PFSK-1 (cell line): ENCODE measurements at regions not wholly inside any gene's neighbourhood (a gene's known extent, or its start where the extent isn't known, plus 50 kb on each side); places are given as distances from the start of the nearest gene placed in this dataset.

Experiments used
- POLR2AphosphoS5 ChIP-seq: IDR thresholded peaks from 2 replicates; pipeline ENCODE4 v1.6.1; 2012; ENCODE audit warnings: low read depth, mild to moderate bottlenecking, control low read depth, low read length, moderate library complexity
- TF ChIP-seq, protein P1 (sequence below), 2 experiments: IDR thresholded peaks; 2 replicates each; pipeline versions ENCODE4 v1.6.1 to v1.8.0; 2011 to 2012; ENCODE audit warnings: low read depth in 2 of 2, low read length in 2 of 2, control low read depth in 1 of 2, inconsistent platforms in 1 of 2, mild to moderate bottlenecking in 1 of 2, moderate library complexity in 1 of 2; ENCODE audit not compliant: insufficient read depth in 1 of 2

DNA sequence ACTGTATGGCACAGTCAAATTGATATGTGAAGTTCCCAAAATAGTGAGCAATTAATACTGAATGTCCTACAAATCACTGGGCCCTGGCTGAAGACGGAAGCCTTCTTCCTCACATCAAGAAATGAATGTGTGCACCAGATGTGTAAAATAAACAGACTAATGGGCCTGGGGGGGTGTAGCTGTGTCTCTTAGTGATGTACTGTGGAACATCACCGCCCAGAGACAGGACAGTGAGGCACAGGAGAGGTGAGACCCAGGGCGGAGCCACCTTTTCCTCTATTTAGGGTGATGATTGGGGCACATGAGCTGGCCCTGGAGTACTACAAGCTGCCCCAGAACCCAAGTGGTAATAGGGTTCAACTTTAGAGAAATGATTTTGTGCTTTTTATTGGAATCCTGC, 368.5 kb upstream of the ARID1B start:
- no peak for TF ChIP-seq POLR2AphosphoS5
- TF ChIP-seq, protein P1, sequence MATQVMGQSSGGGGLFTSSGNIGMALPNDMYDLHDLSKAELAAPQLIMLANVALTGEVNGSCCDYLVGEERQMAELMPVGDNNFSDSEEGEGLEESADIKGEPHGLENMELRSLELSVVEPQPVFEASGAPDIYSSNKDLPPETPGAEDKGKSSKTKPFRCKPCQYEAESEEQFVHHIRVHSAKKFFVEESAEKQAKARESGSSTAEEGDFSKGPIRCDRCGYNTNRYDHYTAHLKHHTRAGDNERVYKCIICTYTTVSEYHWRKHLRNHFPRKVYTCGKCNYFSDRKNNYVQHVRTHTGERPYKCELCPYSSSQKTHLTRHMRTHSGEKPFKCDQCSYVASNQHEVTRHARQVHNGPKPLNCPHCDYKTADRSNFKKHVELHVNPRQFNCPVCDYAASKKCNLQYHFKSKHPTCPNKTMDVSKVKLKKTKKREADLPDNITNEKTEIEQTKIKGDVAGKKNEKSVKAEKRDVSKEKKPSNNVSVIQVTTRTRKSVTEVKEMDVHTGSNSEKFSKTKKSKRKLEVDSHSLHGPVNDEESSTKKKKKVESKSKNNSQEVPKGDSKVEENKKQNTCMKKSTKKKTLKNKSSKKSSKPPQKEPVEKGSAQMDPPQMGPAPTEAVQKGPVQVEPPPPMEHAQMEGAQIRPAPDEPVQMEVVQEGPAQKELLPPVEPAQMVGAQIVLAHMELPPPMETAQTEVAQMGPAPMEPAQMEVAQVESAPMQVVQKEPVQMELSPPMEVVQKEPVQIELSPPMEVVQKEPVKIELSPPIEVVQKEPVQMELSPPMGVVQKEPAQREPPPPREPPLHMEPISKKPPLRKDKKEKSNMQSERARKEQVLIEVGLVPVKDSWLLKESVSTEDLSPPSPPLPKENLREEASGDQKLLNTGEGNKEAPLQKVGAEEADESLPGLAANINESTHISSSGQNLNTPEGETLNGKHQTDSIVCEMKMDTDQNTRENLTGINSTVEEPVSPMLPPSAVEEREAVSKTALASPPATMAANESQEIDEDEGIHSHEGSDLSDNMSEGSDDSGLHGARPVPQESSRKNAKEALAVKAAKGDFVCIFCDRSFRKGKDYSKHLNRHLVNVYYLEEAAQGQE (IDR thresholded peaks at IDR 0.05; ENCODE audit: insufficient read depth in 1 of 2, low read depth in 2 of 2, low read length in 2 of 2): no peak
